Neural progenitor cell (in vitro differentiated cells): ENCODE measurements at regions not wholly inside any gene's neighbourhood (a gene's known extent, or its start where the extent isn't known, plus 50 kb on each side); places are given as distances from the start of the nearest gene placed in this dataset.

Source experiments
- DNase-seq: peaks from one replicate; pipeline ENCODE4 v3.0.0-alpha.2; 2016; ENCODE audit warnings: low spot score
- H2AFZ ChIP-seq: fragments of 200-600 bp; sonication (generic); replicated peaks from 2 replicates; pipeline ENCODE4 v1.6.1; 2016; ENCODE audit warnings: antibody characterized with exemption
- H3F3A ChIP-seq: fragments of 200-600 bp; sonication (generic); 2 replicates; pipeline ENCODE4 v1.6.1; 2016; ENCODE audit warnings: antibody characterized with exemption, low read depth
- H3K27ac ChIP-seq: fragments of 200-600 bp; sonication (generic); 2 replicates; pipeline ENCODE4 v1.5.1; 2016; ENCODE audit warnings: mild to moderate bottlenecking
- H3K27me3 ChIP-seq: fragments of 200-600 bp; sonication (generic); 2 replicates; pipeline ENCODE4 v1.6.1; 2016; ENCODE audit warnings: mild to moderate bottlenecking, moderate library complexity
- H3K36me3 ChIP-seq: fragments of 200-600 bp; sonication (generic); 2 replicates; pipeline ENCODE4 v1.5.1; 2016
- H3K4me1 ChIP-seq: fragments of 200-600 bp; sonication (generic); 2 replicates; pipeline ENCODE4 v1.6.1; 2016; ENCODE audit warnings: mixed run types
- H3K4me2 ChIP-seq: fragments of 200-600 bp; sonication (generic); 2 replicates; pipeline ENCODE4 v1.6.1; 2016
- H3K4me3 ChIP-seq: fragments of 200-600 bp; sonication (generic); 2 replicates; pipeline ENCODE4 v1.5.1; 2016
- H3K79me2 ChIP-seq: fragments of 200-600 bp; sonication (generic); 2 replicates; pipeline ENCODE4 v1.6.1; 2016; ENCODE audit warnings: low read depth
- H3K9ac ChIP-seq: fragments of 200-600 bp; sonication (generic); 2 replicates; pipeline ENCODE4 v1.6.1; 2016
- H3K9me3 ChIP-seq: fragments of 200-600 bp; sonication (generic); 2 replicates; pipeline ENCODE4 v1.5.1; 2016; ENCODE audit warnings: low read depth
- H4K20me1 ChIP-seq: fragments of 200-600 bp; sonication (generic); 2 replicates; pipeline ENCODE4 v1.6.1; 2016; ENCODE audit warnings: low read depth
- H3K27ac Mint-ChIP-seq: 3 replicates; pipeline ENCODE4 v1.8.0; 2021; ENCODE audit warnings: mixed read lengths
- H3K27me3 Mint-ChIP-seq: 2 replicates; pipeline ENCODE4 v1.8.0; 2022; ENCODE audit warnings: low read depth, mild to moderate bottlenecking, inconsistent platforms, moderate library complexity, mixed read lengths; ENCODE audit not compliant: insufficient read depth
- H3K36me3 Mint-ChIP-seq: 3 replicates; pipeline ENCODE4 v1.8.0; 2021; ENCODE audit warnings: mixed read lengths
- H3K4me1 Mint-ChIP-seq: 3 replicates; pipeline ENCODE4 v1.8.0; 2021; ENCODE audit warnings: mixed read lengths
- H3K4me3 Mint-ChIP-seq: 3 replicates; pipeline ENCODE4 v1.8.0; 2021; ENCODE audit warnings: mild to moderate bottlenecking, moderate library complexity, mixed read lengths
- H3K9me3 Mint-ChIP-seq: 3 replicates; pipeline ENCODE4 v1.8.0; 2020; ENCODE audit warnings: mixed read lengths
- EZH2 ChIP-seq: fragments of 200-600 bp; sonication (generic); IDR thresholded peaks from 2 replicates; pipeline ENCODE4 v1.6.1; 2017; ENCODE audit warnings: antibody characterized with exemption, mild to moderate bottlenecking, moderate library complexity
- EZH2phosphoT487 ChIP-seq: fragments of 200-600 bp; sonication (generic); IDR thresholded peaks from 2 replicates; pipeline ENCODE4 v1.6.1; 2017; ENCODE audit warnings: antibody characterized with exemption
- TF ChIP-seq, protein P1 (sequence below): fragments of 200-600 bp; sonication (generic); IDR thresholded peaks from 2 replicates; pipeline ENCODE4 v1.5.1; 2017; ENCODE audit warnings: antibody characterized with exemption, mild to moderate bottlenecking

- no peaks in the 10 kb centered on the region for H3K79me2 ChIP-seq
- H3K4me3 ChIP-seq: no peak overlapping the region
- H3K4me2 ChIP-seq: no peak overlapping the region
- no peaks in the 10 kb centered on the region for H3K9me3 ChIP-seq
- H3K36me3 Mint-ChIP-seq: no peaks in the 10 kb centered on the region
- TF ChIP-seq EZH2 (no peak), EZH2phosphoT487 (no peak)
- TF ChIP-seq, protein P1, sequence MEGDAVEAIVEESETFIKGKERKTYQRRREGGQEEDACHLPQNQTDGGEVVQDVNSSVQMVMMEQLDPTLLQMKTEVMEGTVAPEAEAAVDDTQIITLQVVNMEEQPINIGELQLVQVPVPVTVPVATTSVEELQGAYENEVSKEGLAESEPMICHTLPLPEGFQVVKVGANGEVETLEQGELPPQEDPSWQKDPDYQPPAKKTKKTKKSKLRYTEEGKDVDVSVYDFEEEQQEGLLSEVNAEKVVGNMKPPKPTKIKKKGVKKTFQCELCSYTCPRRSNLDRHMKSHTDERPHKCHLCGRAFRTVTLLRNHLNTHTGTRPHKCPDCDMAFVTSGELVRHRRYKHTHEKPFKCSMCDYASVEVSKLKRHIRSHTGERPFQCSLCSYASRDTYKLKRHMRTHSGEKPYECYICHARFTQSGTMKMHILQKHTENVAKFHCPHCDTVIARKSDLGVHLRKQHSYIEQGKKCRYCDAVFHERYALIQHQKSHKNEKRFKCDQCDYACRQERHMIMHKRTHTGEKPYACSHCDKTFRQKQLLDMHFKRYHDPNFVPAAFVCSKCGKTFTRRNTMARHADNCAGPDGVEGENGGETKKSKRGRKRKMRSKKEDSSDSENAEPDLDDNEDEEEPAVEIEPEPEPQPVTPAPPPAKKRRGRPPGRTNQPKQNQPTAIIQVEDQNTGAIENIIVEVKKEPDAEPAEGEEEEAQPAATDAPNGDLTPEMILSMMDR: no peak
- H3K4me3 Mint-ChIP-seq: no peak overlapping the region
- peaks cover 15% of the 10 kb centered on the region for H3K27me3 Mint-ChIP-seq
- no peaks in the 10 kb centered on the region for H3K36me3 ChIP-seq
- peak overlapping the region; percentile 29 for H3K27ac Mint-ChIP-seq
- no peak overlapping the region for H3K27ac ChIP-seq
- H3K9ac ChIP-seq: no peak overlapping the region
- DNase-seq: no peak
- H3K4me1 ChIP-seq: peaks cover 33% of the 10 kb centered on the region
- peaks cover 4% of the 10 kb centered on the region for H3F3A ChIP-seq
- H3K9me3 Mint-ChIP-seq: no peaks in the 10 kb centered on the region
- peaks cover 83% of the 10 kb centered on the region for H3K4me1 Mint-ChIP-seq
- H2AFZ ChIP-seq: no peak overlapping the region
- H4K20me1 ChIP-seq: no peaks in the 10 kb centered on the region
- no peaks in the 10 kb centered on the region for H3K27me3 ChIP-seq
Measured at GRCh38 chr6:37552267-37552666, 52.6 kb upstream of the CCDC167 start.

- Mint-ChIP-seq H3K9me3 (no peaks in the 10 kb centered on the region), H3K36me3 (no peaks in the 10 kb centered on the region), H3K27me3 (peaks cover 15% of the 10 kb centered on the region), H3K4me3 (peak overlapping the region; percentile 16), H3K4me1 (peaks cover 79% of the 10 kb centered on the region), H3K27ac (no peak overlapping the region)
- Histone ChIP-seq H3K79me2 (no peaks in the 10 kb centered on the region), H3K9ac (no peak overlapping the region), H3K4me2 (no peak overlapping the region), H2AFZ (no peak overlapping the region), H3K4me3 (no peak overlapping the region), H3K27ac (no peak overlapping the region), H3K4me1 (peaks cover 29% of the 10 kb centered on the region), H3K36me3 (no peaks in the 10 kb centered on the region), H3F3A (peaks cover under 1% of the 10 kb centered on the region), H3K9me3 (no peaks in the 10 kb centered on the region), H3K27me3 (no peaks in the 10 kb centered on the region), H4K20me1 (no peaks in the 10 kb centered on the region)
- TF ChIP-seq, protein P1: no peak
- no peak for TF ChIP-seq EZH2
- no peak for TF ChIP-seq EZH2phosphoT487
- DNase-seq: no peak
Measured at GRCh38 chr6:37551867-37552266, 52.2 kb upstream of the CCDC167 start.

DNA sequence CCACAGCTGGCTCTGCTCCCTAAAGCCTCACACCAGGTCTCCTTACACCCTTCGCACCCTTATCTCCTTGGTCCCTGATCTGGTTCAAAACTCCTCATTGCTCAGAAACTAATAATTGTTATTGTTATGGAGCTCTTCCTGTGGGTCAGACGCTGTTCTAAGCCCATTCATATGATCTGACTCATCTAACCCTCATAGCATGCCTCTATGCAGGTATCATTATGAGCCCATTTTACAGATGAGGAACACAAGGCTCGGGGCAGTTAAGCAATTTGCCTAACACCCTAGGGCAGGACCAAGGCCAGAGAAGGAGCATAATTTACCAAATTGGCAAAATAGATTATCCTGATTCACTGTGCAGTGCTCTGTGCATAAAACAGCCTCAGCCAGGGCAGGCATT, 51.8 kb upstream of the CCDC167 start:
- Mint-ChIP-seq H3K36me3 (no peaks in the 10 kb centered on the region), H3K27me3 (peaks cover 15% of the 10 kb centered on the region), H3K4me3 (peak overlapping the region; percentile 16), H3K27ac (peak overlapping the region; percentile 65), H3K4me1 (peaks cover 79% of the 10 kb centered on the region), H3K9me3 (no peaks in the 10 kb centered on the region)
- no peak overlapping the region for H3K4me3 ChIP-seq
- no peaks in the 10 kb centered on the region for H4K20me1 ChIP-seq
- H3K4me1 ChIP-seq: peaks cover 26% of the 10 kb centered on the region
- H3F3A ChIP-seq: no peaks in the 10 kb centered on the region
- H2AFZ ChIP-seq: no peak overlapping the region
- no peaks in the 10 kb centered on the region for H3K36me3 ChIP-seq
- H3K79me2 ChIP-seq: no peaks in the 10 kb centered on the region
- TF ChIP-seq EZH2 (no peak), EZH2phosphoT487 (no peak)
- TF ChIP-seq, protein P1: no peak
- no peaks in the 10 kb centered on the region for H3K9me3 ChIP-seq
- no peak overlapping the region for H3K4me2 ChIP-seq
- no peak overlapping the region for H3K9ac ChIP-seq
- H3K27ac ChIP-seq: no peak overlapping the region
- no peak for DNase-seq
- H3K27me3 ChIP-seq: no peaks in the 10 kb centered on the region

- Mint-ChIP-seq H3K4me3 (peak overlapping the region; percentile 35), H3K36me3 (no peaks in the 10 kb centered on the region), H3K4me1 (peaks cover 80% of the 10 kb centered on the region), H3K9me3 (no peaks in the 10 kb centered on the region), H3K27me3 (peaks cover 15% of the 10 kb centered on the region), H3K27ac (no peak overlapping the region)
- no peaks in the 10 kb centered on the region for H4K20me1 ChIP-seq
- no peaks in the 10 kb centered on the region for H3K36me3 ChIP-seq
- H3K27me3 ChIP-seq: no peaks in the 10 kb centered on the region
- no peaks in the 10 kb centered on the region for H3F3A ChIP-seq
- no peak overlapping the region for H3K9ac ChIP-seq
- no peak overlapping the region for H3K27ac ChIP-seq
- no peak overlapping the region for H3K4me2 ChIP-seq
- H3K9me3 ChIP-seq: no peaks in the 10 kb centered on the region
- no peak overlapping the region for H3K4me3 ChIP-seq
- TF ChIP-seq EZH2 (no peak), EZH2phosphoT487 (no peak)
- TF ChIP-seq, protein P1: no peak
- H3K79me2 ChIP-seq: no peaks in the 10 kb centered on the region
- peaks cover 30% of the 10 kb centered on the region for H3K4me1 ChIP-seq
- no peak for DNase-seq
- H2AFZ ChIP-seq: no peak overlapping the region
Measured at GRCh38 chr6:37551002-37551401, 51.3 kb upstream of the CCDC167 start.
